ENCODE measurements at regions not wholly inside any gene's neighbourhood (a gene's known extent, or its start where the extent isn't known, plus 50 kb on each side); places are given as distances from the start of the nearest gene placed in this dataset.
"Not testable (repeated sequence)": the region's sequence is repeated elsewhere in the genome, so short reads cannot be mapped to it uniquely, and the experiment has no call there.

DNA sequence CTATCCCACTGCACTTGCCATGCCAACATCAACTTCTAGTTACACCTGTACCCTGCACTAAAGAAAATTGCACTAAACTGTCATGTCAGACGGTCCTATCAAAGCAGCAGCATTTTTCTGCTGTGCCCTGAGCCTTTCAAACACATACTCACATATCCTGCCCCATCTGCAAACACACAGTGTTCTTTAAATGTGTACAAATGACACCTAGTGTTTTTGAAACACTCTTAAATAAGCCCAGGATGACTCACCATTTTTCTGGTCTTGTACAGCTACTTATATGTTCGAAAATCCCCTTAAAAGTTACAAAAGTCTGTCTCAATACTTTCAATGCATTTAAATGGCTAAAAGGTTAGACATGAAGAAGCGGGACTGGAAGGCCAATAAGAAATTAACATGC lies 346.7 kb upstream of the PPARGC1A start:
- DNase-seq, result no peak

DNA sequence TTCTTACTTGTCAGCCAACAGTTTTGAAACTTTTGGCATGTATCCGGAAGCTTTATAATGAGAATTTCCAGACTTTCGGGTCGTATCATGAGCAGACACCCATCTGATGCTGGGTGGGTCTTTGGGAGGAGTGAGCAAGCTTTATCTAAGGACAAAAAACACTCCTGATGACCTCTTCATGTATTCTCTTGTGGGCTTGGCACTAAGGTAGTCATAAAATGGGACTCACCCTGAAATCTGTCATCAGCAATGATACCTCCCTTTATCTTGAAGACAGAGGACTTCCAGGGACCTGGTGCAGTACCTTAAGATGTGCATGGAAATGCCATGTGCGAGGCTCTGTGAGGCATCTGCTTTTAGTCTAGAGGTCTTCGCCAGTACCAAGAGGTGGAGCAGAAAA lies 346.3 kb upstream of the PPARGC1A start:
- DNase-seq, result no peak

DNA sequence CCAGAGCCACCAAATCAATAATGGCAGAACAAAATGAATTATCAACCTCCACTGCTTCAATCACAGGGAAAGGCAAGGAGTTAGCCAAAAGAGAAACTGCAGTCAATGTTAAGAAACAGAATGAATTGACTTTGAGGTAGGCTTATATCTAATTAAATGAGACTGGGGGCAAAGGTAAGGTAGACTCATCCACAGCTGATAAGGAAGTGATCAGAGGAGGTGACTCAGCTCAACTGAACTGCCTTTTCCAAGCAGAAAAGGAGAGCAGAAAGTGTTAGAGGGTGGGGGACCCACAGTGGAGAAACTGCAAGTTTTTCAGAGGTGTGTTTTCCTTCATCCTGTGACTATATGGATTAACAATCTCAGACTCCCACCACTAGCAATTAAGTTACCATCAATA lies 345.8 kb upstream of the PPARGC1A start:
- DNase-seq, result no peak

DNA sequence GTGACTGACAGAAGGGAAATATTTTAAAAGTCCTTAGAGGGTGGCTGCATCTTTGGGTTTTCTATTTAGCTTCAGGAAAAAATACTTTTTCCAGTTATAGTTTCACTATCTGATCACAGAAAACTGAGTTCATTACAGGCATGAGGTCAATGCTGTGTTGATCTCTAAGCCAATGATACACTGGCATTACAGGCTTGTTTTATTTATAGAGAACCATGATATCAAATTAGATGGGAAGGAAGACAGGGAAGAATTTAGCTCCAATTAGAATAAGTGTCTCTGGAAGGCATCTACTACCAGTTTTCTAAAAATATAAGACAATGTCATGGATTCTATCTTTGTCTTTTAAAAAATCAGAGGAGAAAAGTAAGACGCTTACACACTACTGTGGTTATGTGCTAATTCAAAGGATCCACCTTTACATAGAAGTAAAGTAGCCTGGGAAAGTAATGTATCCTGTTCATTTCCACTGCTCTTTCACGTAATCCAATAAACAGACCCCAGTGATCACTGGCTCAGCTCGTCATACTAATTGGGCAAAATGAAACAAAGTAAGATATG lies 344.5 kb upstream of the PPARGC1A start:
- no peak for DNase-seq

DNA sequence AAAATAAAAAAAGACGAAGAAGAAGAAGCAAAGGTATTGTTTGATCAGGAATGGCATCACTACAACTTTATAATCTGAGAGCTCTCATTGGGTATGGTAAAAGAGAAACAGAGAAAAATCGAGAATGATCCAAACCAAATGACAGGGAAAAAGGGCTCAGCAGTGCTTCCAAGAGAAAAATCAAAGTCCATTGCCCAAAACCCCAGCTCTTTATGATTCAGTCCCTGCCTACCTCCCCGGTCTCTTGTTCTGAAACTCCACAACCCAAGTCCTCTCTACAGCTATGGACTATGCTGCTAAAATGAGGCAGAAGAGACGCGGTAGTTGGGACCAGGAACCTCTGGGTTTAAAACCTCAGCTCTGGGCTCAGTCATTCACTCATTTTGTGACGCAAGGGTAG lies 341.1 kb upstream of the PPARGC1A start:
- DNase-seq, result no peak

DNA sequence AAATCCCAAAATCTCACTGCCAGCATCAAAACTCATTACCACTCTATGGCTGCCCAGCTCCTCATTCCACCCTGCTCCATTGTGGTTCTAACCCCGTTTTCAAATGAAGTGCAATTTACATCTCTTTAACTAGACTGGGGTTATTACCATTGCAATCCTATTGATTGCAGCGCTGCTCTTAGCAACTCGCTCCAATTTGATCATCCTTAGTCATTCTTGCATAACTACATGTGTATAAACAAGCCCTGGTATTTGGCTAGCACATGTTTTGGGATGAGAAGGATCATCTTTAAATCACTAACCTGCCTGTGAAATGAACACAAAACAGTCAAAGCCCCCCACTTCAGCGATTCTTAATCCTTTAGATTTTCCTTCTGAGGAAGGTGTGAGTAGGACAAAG lies 340.1 kb upstream of the PPARGC1A start:
- DNase-seq, result no peak

DNA sequence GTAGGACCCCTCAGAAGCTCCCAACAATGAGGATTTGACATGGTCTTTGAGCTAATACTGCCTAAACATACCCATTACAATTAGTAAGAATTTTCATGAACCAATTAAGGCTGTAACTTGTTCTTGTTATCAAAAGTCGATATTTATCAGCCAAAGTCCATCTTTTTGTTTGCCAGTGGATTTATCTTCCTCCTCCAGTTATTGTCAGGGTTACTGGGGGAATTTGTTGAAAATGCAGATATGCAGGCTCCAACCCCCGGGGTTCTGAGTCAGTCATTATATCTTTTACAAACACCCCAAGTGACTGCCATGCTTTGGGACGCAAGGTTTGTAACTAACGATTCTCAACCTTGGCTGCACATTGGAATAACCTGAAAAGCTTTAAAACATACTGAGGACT lies 338.8 kb upstream of the PPARGC1A start:
- DNase-seq, result no peak

DNA sequence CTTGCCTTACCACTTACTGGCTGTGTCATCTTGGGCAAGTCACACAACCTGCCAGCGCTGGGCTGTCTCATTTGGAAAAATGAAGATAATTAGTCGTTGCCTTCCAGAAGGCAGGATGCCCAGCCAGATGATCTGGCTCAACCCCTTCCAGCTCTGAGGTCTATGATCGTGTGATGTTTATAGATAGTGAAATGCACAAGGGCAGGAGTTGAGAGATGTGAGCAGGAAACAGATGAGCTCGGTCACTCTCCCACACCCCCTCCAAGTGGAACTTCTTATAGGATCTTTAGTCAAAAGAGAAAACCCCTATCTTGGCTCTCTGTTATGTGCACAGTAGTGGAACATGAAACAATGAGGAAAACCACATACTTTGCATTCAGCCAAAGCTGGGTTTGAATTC lies 336.8 kb upstream of the PPARGC1A start:
- no peak for DNase-seq

DNA sequence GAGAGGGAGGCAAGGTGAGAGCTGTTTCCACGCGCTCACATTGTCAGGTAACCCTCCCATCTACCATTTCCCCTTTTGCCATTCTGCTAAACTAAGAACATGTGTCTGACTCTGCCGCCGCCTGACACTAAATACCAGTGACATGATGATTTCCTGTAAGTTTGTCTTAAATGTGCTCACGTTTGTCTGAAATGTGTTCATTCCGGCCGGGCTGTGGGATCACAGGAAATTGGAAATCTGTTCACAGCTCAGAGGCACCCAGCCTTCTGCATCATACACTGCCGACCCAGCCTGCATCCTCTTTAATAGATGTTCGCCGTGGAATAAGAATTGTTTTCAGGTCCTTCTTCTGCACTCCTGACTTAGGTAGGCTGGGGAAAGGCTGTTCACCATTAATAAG lies 336.2 kb upstream of the PPARGC1A start:
- no peak for DNase-seq

DNA sequence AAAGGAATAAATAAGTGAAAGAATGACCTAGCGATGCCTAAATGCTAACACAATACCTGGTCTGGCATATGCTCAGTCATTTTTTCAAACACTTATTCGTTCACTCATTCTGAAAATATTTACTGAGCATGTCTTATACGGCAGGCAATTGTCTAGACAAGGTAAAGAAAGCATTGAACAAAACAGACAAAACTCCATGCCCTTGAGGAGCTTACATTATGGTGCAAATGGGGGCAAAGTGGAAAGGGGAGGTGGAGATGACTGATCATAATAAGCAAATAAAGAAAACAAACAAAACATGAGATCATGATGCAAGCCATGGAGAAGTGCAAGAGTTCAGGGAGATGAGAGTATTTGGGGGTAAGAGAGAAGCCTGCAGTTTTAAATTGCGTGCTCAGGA lies 334.6 kb upstream of the PPARGC1A start:
- DNase-seq, result no peak

DNA sequence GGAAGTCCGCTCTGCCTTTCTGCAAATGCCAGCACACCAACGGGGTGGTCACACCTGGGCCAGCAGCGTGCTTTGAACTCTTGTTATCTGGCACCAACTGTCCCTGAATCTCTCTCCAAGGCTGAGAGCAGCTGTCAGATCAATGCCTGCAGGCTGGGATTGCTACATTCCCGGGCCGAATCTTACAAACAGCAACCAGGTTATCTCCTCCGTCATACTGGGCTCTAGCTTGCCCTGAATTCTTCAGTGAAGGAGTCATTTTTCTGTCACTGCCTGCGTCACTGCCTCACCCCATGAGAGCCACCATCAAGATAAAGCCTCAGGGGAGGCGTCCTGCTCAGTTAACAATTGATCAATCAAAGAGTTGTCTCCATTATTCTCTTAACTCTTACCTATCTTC lies 329.4 kb upstream of the PPARGC1A start:
- DNase-seq, result no peak

DNA sequence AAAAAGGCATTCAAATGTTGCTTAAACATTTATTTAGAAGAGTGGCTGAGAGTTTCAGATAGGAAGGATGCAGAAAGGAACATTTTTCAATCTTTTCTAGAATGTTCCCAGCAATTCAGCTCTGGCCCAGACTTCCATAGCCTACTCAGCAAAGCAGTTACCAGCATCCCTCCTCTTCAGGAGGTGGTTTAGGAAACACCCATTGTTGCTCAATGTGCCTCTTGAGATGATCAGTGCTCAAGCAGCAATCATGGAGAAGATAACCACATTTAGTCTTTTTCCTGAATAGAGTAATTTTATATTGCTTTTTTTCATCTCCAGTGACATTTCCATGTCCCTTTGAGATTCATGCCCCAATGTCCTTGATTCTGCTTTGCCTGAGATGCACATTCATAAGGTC lies 328.7 kb upstream of the PPARGC1A start:
- no peak for DNase-seq

DNA sequence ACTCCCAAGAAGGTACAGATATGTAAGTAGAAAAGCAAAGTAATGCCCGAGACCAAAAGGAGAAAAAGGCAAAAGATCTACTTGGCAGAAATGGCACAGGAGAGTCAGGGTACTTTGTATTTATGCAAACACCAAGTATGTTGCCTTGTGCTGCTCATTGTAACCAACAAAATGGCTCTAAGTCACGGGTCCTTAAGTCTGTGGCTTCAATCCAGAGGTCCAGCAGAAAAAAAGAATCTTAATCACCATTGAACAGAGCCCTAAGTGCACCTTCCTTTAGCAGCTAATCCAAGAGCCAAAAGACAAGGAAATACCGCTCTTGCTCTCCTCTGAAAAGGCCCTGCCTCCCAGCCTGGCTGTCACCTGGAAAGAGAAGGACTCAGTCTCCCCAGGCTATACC lies 324.9 kb upstream of the PPARGC1A start:
- no peak for DNase-seq

DNA sequence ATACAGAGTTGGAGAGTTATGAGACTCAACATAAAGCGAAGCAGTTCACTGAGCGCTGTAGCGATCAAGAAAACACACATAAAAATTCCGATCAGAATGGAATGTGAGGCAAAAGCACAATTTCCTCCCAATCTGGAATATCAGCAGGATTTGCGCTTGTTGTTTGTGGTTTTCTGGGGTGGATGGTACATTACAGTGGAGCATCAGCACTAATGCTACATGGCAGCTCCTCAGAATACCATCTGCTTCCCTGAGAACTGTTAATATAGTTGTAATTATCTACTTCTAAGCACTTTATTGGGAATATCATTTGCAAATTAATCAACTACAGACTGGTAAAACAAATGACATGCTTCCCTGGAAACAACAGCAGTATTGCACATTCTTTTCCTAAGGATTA lies 324.1 kb upstream of the PPARGC1A start:
- no peak for DNase-seq

DNA sequence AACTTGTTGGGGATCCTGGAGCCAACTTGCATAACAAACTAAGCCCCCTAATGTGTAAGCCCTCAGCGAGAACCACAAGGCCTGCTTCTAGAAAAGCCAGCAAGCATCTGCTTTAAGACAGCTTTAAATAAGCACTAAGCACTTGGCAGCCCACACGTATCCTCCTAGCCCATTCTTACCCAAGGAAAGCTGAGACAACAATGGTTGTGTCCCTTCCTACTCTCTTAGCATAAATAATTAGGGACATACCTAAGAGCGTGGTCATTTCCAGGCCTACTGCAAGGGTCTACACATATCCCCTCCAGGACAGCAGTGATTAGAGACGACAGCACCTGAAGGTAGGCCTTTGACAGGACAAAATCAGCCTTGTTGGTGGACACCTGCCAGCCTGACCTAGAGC lies 322.8 kb upstream of the PPARGC1A start:
- DNase-seq, result no peak

DNA sequence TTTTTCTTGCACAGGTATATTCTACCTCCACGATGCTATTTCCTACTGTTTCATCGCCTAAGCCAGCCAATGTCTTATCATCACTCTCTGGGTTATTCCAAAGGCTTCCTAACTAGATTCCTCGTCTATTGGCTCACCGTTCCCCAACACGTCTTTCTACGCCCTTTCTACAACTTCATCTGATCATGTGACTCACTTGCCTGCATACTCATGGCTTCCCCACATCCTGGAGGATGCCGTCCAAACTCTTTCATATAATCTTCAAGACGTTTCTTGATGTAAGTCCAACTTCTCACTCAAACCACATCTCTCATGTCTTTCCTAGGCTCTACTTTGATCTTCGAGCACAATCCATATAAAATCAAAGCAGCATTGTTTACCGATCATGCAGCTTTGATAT lies 322.0 kb upstream of the PPARGC1A start:
- DNase-seq, result no peak

DNA sequence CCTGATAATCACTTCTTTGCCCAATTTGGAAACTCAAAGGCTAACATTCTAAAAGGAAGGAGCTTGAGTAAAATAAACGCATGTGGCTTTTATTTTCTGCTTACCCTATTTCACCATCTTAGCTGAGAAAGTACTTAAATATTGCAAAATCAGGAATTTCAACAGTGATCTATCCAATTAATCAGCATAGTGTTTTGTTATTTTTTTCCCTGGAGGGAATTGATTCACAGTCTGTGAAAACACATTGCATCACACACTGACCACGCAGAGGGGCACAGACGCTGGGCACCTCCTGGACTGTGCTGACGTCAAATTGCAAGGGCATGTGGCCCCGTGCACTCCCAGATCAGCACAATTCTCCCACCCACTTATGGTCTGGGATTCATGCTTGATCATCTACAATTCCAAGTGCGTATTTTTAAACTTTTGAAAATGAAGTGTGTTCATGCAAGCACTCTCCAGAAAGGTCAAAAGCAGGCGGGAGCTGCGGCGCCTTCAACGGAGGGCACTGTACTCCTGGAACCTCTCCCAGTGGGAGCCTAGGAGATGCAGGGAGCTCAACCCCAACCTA lies 320.6 kb upstream of the PPARGC1A start:
- no peak for DNase-seq

DNA sequence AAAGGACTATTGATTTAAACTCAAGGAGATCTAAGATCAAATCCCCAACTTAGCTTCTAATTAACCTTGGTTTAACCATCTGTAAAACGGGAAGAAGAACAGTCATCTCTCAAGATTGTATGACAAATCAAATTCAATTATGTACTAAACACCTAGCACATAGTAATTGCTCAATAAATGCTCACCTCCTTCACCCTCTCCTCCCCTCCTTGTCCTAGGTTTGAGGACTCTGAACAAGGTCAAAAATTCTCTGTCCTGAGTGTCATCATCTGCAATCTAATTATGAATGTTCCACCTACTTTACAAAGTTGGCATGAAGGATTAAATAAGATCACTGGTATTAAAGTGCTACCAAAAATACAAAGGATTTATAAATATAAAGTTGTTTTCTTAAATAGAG lies 320.1 kb upstream of the PPARGC1A start:
- DNase-seq, result no peak

DNA sequence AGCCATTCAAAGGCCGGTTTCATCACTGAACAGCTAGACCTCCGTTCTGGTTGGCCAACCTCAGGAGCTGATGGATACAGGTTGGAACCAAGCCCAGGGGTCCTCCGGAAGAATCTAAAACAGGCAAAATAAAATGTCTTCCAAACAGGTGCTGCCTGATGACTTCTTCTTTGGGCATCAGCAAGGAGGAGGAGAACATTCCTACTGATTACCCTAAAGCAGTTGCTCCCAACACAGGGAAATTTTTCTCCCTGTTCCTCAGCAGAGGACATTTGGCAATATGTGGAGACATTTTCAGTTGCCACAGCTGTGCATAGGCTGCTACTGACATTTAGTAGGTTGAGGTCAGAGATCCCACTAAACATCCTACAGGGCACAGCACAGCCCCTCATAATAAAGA lies 319.3 kb upstream of the PPARGC1A start:
- DNase-seq, result no peak

DNA sequence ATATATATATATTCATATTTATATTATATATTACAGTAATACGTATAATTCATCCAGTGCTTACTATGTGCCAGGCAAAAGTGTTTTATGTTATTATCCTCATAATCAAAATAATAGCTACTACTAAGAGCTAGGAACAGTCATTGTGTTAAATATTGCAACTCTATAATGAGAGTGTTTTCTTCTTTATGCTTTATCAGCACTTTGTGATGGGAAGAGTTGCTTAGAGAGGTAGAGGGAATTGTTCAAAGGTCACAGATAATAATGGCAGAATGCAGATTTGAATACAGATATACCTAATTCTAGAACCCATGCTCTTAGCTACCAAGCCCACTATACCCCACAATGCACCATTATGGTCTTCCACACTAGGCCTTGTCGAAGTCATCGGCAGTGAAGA lies 318.8 kb upstream of the PPARGC1A start:
- DNase-seq, result no peak

DNA sequence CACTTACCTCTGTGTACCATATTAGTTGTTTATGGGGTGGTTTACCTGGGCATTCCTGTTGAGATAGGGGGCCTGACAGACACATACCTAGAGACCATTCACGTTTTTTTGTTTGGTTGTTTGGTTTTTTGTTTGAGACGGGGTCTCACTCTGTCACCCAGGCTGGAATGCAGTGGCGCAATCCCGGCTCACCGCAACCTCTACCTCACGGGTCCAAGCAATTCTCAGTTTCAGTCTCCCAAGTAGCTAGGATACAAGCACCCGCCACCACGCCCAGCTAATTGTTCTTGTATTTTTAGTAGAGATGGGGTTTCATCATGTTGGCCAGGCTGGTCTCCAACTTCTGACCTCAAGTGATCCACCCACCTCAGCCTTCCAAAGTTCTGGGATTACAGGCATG lies 314.9 kb upstream of the PPARGC1A start:
- DNase-seq, result not testable (repeated sequence)

DNA sequence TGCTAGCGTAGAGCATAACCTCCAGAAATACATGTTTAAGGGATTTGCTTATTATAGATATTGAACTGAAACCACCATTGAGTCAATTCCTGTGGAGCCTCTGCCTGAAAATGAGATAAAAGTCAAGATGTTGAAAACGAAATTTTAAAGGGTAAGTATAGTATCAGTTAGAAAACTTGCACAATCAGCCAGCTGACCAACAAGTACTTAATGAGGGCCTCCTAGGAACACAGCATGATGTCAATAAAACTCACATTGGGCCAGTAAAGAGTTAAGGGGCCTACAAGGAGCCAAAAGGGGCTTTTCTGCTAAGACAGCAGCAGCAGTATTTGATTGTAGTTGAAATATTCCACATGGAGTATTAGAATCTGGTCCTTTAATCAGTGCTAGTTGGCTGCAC lies 314.1 kb upstream of the PPARGC1A start:
- no peak for DNase-seq

DNA sequence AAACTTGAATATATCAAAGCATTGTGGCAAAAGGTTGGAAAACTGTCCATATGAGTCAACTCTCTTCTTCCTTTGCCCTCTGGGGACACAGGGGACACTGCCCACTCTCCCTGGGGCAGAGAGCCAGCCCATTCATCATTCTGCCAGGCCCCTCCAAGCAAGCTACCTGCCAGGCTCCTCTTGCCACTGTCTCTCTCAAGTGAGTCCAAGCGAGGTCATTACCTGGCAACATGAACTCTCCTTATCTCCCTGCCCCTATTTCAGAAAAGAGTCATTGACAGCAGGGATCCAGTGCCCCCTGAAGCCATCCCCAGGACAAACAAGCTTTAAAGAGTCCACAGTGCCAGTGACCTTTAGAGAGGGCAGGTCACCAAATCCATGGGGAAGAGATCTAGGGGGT lies 312.7 kb upstream of the PPARGC1A start:
- DNase-seq, result no peak

DNA sequence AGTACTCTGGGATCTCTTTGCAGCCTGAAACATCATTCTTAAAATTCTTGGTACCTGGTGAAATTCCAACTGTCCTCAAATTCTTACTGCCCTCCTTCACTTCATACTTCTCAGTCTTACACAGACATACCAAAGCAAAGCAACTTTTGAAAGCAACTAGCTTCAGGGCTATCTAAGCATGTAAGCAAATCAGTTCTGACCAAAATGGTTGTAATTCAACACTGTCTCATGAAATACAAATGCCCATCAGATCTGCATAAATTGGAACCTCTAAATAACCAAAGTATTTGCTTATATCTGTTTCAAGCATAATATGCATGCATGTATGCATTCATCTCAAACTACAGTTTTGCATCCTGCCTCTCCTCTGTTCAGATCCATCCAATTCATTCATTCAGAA lies 308.1 kb upstream of the PPARGC1A start:
- no peak for DNase-seq

DNA sequence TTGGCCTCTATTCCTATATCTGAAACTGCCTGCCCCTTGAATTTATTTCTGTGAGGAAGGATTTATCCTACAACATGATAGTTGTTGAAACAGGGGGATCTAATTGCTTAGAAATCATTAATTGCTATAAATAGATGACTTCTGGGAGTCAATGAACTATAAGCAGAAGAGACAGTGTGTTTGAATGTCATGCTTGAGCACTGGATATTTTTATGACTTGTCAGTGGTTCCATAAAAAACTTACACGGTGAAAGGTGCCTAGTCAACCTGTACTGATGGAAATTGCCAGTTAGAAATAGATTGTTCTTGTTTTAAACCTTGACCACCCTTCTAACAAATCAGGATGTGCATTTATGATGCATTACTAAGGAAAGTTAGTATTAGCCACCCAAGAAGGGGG lies 306.9 kb upstream of the PPARGC1A start:
- DNase-seq, result no peak
